ENCODE measurements at regions not wholly inside any gene's neighbourhood (a gene's known extent, or its start where the extent isn't known, plus 50 kb on each side); places are given as distances from the start of the nearest gene placed in this dataset.

- TF ChIP-seq HOXA7 (CRISPR knock-in tag; IDR thresholded peaks at IDR 0.05) (no peak), ZFP36 (IDR thresholded peaks at IDR 0.05; ENCODE audit: borderline replicate concordance, partially characterized antibody) (no peak), ATOH8 (CRISPR knock-in tag; IDR thresholded peaks at IDR 0.05; ENCODE audit: low read depth) (no peak), HDAC2 (IDR thresholded peaks at IDR 0.05) (no peak), POLR2A (IDR thresholded peaks at IDR 0.05; ENCODE audit: low read length) (no peak), KDM1A (IDR thresholded peaks at IDR 0.05; ENCODE audit: low read depth) (no peak), EP300 (IDR thresholded peaks at IDR 0.05) (no peak), RAD21 (conservative IDR thresholded peaks at IDR 0.05 in 1 of 2, IDR thresholded peaks at IDR 0.05 in 1 of 2) (no peak), USF2 (IDR thresholded peaks at IDR 0.05) (no peak), RFX5 (IDR thresholded peaks at IDR 0.05) (no peak), GATA3 (IDR thresholded peaks at IDR 0.05; ENCODE audit: borderline replicate concordance) (no peak), SMC3 (IDR thresholded peaks at IDR 0.05) (no peak), PHF8 (IDR thresholded peaks at IDR 0.05; ENCODE audit: borderline replicate concordance, low read depth) (no peak), ELK1 (IDR thresholded peaks at IDR 0.05; ENCODE audit: low read depth, low read length) (no peak)
- H3K9me3 ChIP-seq = no peaks in the 10 kb centered on the region
- no peak overlapping the region for H3K4me2 ChIP-seq
- ChIA-PET POLR2A (no interaction called here), CTCF (no interaction called here)
- H3K27ac ChIP-seq = no peak overlapping the region
- no peak overlapping the region for H3K4me3 ChIP-seq
- ATAC-seq (no peak), FAIRE-seq (no peak), DNase-seq (ENCODE audit: low read depth in 1 of 2, low spot score in 1 of 2) (no peak)
- no peaks in the 10 kb centered on the region for H3K4me1 ChIP-seq
Measured at GRCh38 chr14:40367717-40368116, 935.5 kb upstream of the FBXO33 start.

GRCh38 chr14:40365305-40365704 is 933.1 kb upstream of the FBXO33 start:
- Histone ChIP-seq H3K27ac (no peak overlapping the region), H3K4me2 (no peak overlapping the region), H3K9me3 (no peaks in the 10 kb centered on the region), H3K4me1 (no peaks in the 10 kb centered on the region), H3K4me3 (no peak overlapping the region)
- no peak for FAIRE-seq
- no peak for ATAC-seq
- ChIA-PET POLR2A (no interaction called here), CTCF (no interaction called here)
- 12% methylated on average over 2 of the region's 2 CpGs for WGBS (ENCODE audit: missing lambda C conversion rate)
- TF ChIP-seq PBX3 (IDR thresholded peaks at IDR 0.05) (no peak), BHLHE40 (IDR thresholded peaks at IDR 0.05; ENCODE audit: low read depth, low read length) (no peak), RFX5 (IDR thresholded peaks at IDR 0.05) (no peak), ELK1 (IDR thresholded peaks at IDR 0.05; ENCODE audit: low read depth, low read length) (no peak), RAD21 (conservative IDR thresholded peaks at IDR 0.05 in 1 of 2, IDR thresholded peaks at IDR 0.05 in 1 of 2) (no peak), EHMT2 (IDR thresholded peaks at IDR 0.05; ENCODE audit: low read depth) (no peak), JUN (IDR thresholded peaks at IDR 0.05) (no peak), RNF2 (IDR thresholded peaks at IDR 0.05; ENCODE audit: borderline replicate concordance, low read depth) (no peak), HDAC2 (IDR thresholded peaks at IDR 0.05) (no peak), REST (IDR thresholded peaks at IDR 0.05) (no peak)
- DNase-seq (ENCODE audit: low read depth in 1 of 2, low spot score in 1 of 2) = no peak

Data from A549 (cell line).